GM18867 (cell line): ENCODE measurements at regions not wholly inside any gene's neighbourhood (a gene's known extent, or its start where the extent isn't known, plus 50 kb on each side); places are given as distances from the start of the nearest gene placed in this dataset.

Experiments used
- ATAC-seq: cut with Tn5 transposase; IDR thresholded peaks from one replicate; pipeline ENCODE4 v1.9.1; 2021; ENCODE audit warnings: mild to moderate bottlenecking, moderate library complexity; ENCODE audit not compliant: unreplicated experiment

DNA sequence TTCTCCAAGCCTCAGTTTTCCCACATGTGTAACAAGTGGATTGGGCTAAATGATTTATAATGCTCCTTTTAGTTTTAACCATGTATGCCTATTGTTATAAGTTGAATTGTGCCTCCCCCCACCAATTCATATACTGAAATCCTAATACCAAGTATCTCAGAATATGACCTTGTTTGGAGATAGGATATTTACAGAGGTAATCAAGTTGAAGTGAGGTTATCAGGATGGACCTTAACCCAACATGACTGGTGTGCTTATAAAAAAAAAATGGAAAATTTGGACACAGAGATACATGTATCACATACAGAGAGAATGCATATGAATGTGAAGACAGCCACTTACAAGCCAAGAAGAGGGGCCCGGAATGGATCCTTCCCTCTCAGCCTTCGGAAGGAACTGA is 117.9 kb upstream of the HABP2 start:
- ATAC-seq = no peak

DNA sequence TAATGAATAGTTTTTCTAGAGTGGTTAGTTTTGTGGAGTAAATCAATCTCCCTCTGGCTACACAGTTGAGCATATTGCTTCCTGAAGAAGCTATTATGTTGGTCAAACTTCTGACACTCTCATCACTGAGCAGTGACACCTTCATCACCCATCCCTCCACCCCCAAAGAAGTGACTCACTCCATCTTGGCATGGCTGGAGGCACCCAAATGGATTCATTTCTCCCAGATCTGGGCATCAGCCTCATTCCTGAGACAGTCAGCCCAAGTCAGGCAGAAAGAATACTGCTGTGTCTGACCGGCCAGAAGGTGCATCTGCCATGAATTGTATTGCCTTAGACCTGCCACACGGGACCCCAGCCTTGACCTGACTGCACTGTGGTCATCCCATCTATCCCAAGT is 117.0 kb upstream of the HABP2 start:
- no peak for ATAC-seq

- ATAC-seq = no peak
Measured at GRCh38 chr10:113436851-113437250, 116.0 kb upstream of the HABP2 start.

DNA sequence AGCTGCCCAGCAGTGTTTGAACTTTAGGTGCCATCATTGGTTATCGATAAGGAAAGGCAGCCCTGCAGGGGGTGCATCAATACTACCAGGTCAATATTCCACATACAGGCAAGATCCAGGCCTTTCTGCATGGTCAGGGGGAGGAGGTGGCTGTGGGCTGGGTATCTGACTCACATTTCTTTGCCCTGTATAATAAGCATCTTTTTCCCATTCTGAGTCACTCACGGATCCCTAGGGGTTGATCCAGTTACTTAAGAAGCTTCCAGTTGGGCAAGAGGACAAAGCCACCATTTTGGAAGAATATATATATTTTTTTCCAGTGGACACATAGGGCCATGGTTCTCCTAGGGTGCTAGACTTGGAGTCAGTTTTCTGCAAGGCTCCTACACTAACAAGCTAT is 114.2 kb upstream of the HABP2 start:
- ATAC-seq = no peak

DNA sequence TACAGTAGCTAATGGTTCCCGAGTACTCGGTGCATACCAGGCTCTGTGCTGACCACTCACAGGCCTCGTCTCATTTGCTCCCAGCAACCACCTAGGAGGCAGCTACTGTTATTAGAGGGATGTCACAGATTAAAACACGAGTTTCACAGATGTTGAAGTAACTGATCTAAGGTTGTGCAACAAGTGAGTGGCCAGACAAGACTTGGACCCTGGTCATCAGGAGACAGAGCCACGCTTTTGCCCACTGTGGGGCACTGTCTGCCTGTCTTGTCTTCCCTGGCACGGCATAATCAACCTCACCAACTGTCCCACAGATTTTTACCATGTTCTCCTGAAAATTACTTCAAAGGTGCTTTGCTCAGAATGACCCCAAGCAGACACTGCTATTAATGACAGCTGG is 111.6 kb upstream of the HABP2 start:
- no peak for ATAC-seq

DNA sequence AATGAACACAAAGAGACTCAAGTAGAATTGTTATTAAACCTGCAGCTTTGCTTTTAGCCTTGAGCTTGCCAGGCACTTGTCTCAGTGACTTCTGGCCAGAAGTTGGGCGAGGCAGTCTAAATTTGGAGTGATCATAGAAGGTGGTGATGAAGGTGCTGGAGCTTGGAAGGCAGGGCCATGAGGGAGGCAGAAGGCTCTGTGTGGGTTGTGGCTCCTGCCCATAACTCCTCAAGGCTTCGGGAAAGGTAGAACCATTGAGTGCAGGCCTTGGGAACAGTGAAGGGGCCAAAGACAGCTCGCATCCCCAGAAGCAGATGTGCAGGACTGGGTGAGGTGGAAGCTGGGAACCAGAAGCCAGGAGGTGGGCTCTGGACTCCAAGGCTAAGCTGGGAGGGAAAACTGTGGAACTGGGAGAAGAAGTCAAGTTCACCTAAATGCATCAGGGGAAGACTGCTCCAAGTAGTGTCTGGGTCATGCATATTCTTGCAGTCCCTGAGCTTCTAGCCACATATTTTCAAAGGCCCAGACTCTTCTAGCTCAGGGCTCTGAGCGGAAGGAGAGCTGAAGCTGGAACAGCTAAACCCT is 111.1 kb upstream of the HABP2 start:
- ATAC-seq = no peak

DNA sequence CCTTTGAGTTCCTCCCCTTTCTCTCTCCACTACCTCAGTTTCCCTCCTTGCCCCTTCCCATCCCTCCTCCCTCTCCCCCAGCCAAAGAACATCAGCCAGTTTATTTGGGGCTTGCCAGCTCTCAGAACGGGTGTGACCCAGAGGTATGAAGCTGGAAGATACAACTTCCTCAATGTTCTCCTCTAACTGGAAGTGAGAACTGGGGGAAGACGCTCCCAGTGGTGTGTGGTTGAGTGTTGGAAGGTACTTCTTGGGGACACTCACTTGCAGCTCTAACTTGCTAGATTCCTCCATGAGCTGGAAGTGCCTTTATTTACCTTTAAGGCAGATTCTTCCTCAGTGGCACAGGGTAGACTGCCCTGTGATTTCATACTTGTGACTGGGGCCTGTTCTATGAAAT is 110.5 kb upstream of the HABP2 start:
- no peak for ATAC-seq

DNA sequence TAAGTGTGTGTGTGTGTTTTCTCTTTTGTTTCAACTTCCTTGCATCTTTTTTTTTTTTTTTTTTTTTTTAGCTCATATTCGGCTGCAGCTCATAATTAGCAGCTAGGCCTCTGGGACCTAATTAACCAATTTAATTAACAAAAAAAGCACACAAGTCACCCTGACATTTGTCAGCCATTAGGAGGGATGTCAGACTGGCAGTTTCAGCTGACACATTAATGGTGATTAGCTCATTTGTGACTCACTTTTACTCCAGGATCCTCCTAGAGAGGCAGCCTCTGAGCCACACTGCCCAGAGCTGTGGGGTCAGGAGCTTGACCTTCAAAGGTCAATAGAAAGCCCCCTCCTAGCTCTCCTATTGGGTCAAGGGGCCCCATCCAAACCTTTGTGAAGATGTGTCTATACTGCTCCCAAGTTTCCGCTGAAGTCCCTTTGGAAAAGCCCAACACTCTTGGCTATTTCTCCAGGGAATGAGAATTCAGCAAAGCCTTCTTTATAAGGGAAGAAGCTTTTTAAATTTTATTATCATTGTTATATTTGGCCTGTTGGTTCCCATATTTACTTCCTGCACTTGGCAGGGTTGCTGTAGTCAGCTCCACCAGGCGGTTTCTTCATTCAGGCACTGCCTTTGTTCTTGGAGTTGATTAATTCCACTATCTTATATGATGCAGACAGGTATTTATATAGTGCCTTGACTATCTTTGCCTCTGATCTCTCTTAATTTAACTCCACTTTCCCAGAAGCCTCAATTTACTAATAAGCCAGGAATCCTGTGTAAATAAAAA is 109.5 kb upstream of the HABP2 start:
- no peak for ATAC-seq

DNA sequence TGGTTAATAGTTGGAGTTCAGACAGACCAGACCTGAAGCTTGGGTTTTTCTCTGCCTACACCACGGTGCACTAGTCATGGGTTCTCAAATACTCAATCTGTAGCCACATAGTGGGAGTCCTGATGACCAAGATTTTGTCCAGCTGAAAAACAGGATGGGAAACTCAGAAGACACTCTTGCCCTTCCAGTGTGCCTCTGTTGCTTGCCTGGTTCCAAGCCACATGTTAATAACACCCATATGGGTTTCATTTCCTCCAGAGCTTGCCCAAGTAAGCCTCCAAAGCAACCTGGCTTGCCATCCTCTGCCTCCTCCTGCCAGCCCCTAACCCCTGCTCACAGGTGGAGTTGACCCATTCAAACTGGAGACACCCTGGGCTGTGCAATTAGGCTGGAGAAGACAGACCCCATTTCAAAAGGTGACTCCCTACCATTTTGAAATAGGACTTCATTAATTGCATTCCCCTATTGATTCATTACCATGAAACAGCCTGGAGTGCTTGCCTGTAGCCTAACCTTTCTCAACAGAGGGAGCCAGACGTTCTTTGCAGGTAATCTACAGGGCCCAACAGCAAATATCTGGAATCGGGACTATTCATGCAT is 108.0 kb upstream of the HABP2 start:
- ATAC-seq = no peak

GRCh38 chr10:113445736-113446135 is 107.1 kb upstream of the HABP2 start:
- ATAC-seq = no peak

GRCh38 chr10:113446739-113447138 is 106.1 kb upstream of the HABP2 start:
- no peak for ATAC-seq

- ATAC-seq = no peak
Measured at GRCh38 chr10:113447278-113447677, 105.6 kb upstream of the HABP2 start.

DNA sequence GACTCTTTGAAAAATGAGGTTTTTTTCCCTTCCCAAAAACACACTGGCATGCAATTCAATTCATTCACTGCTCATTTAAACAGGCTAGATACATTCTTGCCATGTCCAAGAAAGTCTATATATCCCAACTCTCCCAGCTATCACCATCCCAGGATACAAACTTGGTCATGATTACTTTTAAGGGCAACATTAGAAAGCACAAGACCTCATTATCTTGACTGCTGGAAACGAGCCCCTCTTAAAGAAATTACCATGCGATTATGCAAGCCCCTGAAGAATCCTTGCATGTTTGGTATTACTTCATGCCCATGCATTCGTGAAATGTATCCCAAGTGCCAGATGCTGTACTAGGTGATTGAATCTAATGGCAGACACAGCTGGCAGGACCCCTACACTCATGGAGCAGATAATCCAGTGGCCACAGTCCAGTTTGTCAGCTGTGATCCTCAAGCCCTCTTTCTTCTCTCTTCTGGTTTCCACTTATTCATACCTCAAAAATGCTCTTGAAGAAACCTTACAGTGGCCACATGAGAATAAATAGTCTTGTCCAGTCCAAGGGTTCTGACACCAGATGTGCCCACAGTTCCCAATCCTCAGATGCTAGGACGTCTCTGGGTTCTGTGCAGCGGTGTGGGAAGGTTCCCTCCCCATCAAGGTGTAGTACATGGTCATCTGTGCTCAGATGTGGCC is 103.7 kb upstream of the HABP2 start:
- no peak for ATAC-seq

GRCh38 chr10:113450046-113450804 is 102.6 kb upstream of the HABP2 start:
- ATAC-seq = no peak

GRCh38 chr10:113450906-113451305 is 101.9 kb upstream of the HABP2 start:
- ATAC-seq = no peak

DNA sequence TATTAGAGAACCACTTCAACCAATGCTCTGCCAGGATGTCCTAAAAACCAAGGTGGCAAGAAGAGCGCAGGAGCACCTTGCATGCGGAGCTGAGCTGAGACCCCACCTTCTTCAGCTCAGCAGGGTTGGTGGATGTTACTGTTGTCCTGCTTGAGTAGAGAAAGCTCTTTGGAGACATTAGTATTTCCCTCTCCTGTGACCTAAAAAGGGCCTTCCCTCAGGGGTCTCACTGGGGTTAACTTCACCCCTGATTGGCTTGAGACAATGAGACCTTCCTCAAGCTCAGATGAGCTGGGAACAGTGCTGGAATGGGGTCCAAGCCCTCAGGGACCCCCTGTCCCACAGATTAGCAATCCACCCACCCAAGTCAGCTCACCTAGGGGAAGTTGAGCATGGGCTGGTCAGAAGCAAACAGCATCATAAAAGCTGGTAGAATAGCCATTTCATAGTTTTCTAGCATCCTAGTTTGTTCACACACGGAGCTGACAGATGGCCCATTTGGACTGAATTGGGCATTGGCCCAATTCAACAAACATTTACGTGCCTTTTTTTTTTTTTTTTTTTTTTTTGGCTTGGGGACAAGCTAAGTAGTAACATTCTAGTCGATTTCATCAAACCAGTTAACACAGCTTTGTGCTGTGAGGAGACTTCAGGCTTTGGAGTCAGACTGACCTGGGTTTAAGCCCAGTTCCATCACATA is 100.6 kb upstream of the HABP2 start:
- ATAC-seq = no peak

GRCh38 chr10:113453351-113453750 is 99.5 kb upstream of the HABP2 start:
- no peak for ATAC-seq

GRCh38 chr10:113454341-113455061 is 98.4 kb upstream of the HABP2 start:
- peak; percentile 55 for ATAC-seq

DNA sequence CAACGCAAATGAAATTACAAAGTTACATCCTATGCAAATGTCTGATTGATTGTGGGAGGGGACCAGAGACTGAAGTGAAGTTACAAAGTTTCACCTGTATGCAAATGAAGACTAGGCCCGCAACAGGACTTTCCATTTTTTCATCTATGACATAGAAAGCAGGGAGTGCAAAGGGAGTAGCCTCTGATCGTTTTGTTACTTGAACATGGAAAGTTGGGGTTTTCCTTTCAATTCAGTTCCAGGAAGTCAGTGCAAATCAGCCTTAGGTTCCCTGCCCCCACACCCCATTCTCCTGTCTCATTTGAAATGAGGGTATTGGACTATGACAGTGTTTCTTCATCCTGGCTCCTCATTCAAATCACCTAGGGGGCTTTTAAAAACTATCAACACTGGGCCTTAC is 96.9 kb upstream of the HABP2 start:
- no peak for ATAC-seq

DNA sequence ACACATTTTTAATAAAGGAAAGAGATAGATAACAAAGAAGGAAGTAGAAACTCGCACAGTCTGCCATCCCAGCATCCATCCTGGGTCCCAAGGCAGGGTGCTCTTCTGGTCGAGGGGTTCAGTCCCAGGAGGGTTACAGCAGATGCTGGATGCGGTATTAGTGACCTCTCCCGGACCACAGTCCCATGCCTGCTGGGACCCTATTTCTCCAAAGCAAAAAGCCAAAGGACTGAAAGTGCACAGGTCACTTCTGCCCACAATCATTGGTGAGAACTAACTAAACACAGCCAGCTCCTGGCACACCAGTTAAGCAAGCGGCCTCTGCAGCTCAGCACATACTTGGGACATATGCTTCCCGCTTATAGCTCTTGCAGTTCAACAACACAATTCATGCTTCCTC is 96.1 kb upstream of the HABP2 start:
- no peak for ATAC-seq
